GM23248 (cell line): ENCODE measurements at regions not wholly inside any gene's neighbourhood (a gene's known extent, or its start where the extent isn't known, plus 50 kb on each side); places are given as distances from the start of the nearest gene placed in this dataset.

Experiments
- DNase-seq: peaks from one replicate; pipeline ENCODE4 v3.0.0-alpha.2; 2015
- H2AFZ ChIP-seq: fragments of 200-600 bp; sonication (generic); 2 replicates; pipeline ENCODE4 v1.6.1; 2016; ENCODE audit warnings: antibody characterized with exemption
- H3F3A ChIP-seq: fragments of 200-600 bp; sonication (generic); 2 replicates; pipeline ENCODE4 v1.6.1; 2016; ENCODE audit warnings: mild to moderate bottlenecking, antibody characterized with exemption, mixed run types; ENCODE audit not compliant: insufficient read depth
- H3K27ac ChIP-seq: fragments of 200-600 bp; sonication (generic); 2 replicates; pipeline ENCODE4 v1.5.1; 2016; ENCODE audit warnings: mild to moderate bottlenecking
- H3K27me3 ChIP-seq: fragments of 200-600 bp; sonication (generic); replicated peaks from 2 replicates; pipeline ENCODE4 v1.6.1; 2016; ENCODE audit warnings: mild to moderate bottlenecking; ENCODE audit not compliant: insufficient read depth
- H3K36me3 ChIP-seq: fragments of 200-600 bp; sonication (generic); 2 replicates; pipeline ENCODE4 v1.6.1; 2016; ENCODE audit warnings: low read depth, mild to moderate bottlenecking
- H3K4me1 ChIP-seq: fragments of 200-600 bp; sonication (generic); 2 replicates; pipeline ENCODE4 v1.6.1; 2016; ENCODE audit warnings: mild to moderate bottlenecking; ENCODE audit not compliant: insufficient read depth
- H3K4me2 ChIP-seq: fragments of 200-600 bp; sonication (generic); one replicate; pipeline ENCODE4 v1.6.1; 2016; ENCODE audit warnings: mild to moderate bottlenecking; ENCODE audit not compliant: unreplicated experiment
- H3K4me3 ChIP-seq: fragments of 200-600 bp; sonication (generic); 2 replicates; pipeline ENCODE4 v1.5.1; 2016; ENCODE audit warnings: mild to moderate bottlenecking
- H3K79me2 ChIP-seq: fragments of 200-600 bp; sonication (generic); 2 replicates; pipeline ENCODE4 v1.6.1; 2016; ENCODE audit warnings: mild to moderate bottlenecking; ENCODE audit not compliant: insufficient read depth
- H3K9ac ChIP-seq: fragments of 200-600 bp; sonication (generic); 2 replicates; pipeline ENCODE4 v1.6.1; 2016; ENCODE audit warnings: mild to moderate bottlenecking
- H3K9me2 ChIP-seq: fragments of 200-600 bp; sonication (generic); 2 replicates; pipeline ENCODE4 v1.6.1; 2016; ENCODE audit warnings: mixed run types, mild to moderate bottlenecking, moderate library complexity; ENCODE audit not compliant: insufficient read depth
- H3K9me3 ChIP-seq: fragments of 200-600 bp; sonication (generic); one replicate; pipeline ENCODE4 v1.6.1; 2017; ENCODE audit warnings: low read depth
- H4K20me1 ChIP-seq: fragments of 200-600 bp; sonication (generic); 2 replicates; pipeline ENCODE4 v1.6.0; 2016; ENCODE audit not compliant: insufficient read depth
- EZH2 ChIP-seq: fragments of 200-600 bp; sonication (generic); IDR thresholded peaks from 2 replicates; pipeline ENCODE4 v1.6.1; 2018; ENCODE audit warnings: antibody characterized with exemption, mild to moderate bottlenecking; ENCODE audit not compliant: insufficient read depth, poor library complexity, severe bottlenecking
- EZH2phosphoT487 ChIP-seq: fragments of 200-600 bp; sonication (generic); IDR thresholded peaks from 2 replicates; pipeline ENCODE4 v1.6.1; 2018; ENCODE audit warnings: antibody characterized with exemption, moderate library complexity, mild to moderate bottlenecking, low read depth; ENCODE audit not compliant: insufficient read depth
- WGBS, 2 experiments: methylation state at CpG; one replicate each; pipeline ENCODE4 v1.1.6; 2015 to 2017; ENCODE audit warnings: low lambda C conversion rate in 2 of 2, low coverage in 1 of 2; ENCODE audit errors: missing lambda C conversion rate in 2 of 2; 5-methylcytosine and 5-hydroxymethylcytosine counted together
- in situ Hi-C: fragments of 300-500 bp; cut with MboI; formaldehyde crosslinking; loops from 2 replicates; pipeline ENCODE4 v1.15.0; 2020

- no peak overlapping the region for H3K9ac ChIP-seq
- in situ Hi-C loops: no loop called here
- peaks cover 11% of the 10 kb centered on the region; the same call in 1 of the 2 replicates for H3F3A ChIP-seq
- H3K4me2 ChIP-seq: no peak overlapping the region
- no peak overlapping the region for H3K4me3 ChIP-seq
- no peaks in the 10 kb centered on the region for H3K9me3 ChIP-seq
- no peaks in the 10 kb centered on the region for H3K27me3 ChIP-seq
- DNase-seq: peak; percentile 64
- peaks cover 18% of the 10 kb centered on the region for H3K4me1 ChIP-seq
- peak overlapping the region; percentile 6 for H3K27ac ChIP-seq
- H3K9me2 ChIP-seq: no peaks in the 10 kb centered on the region
- no peaks in the 10 kb centered on the region for H3K36me3 ChIP-seq
- WGBS, 2 experiments: 26 to 45% methylated on average over 2 of the region's 2 CpGs
- TF ChIP-seq EZH2phosphoT487 (no peak), EZH2 (no peak)
- no peak overlapping the region for H2AFZ ChIP-seq
- H3K79me2 ChIP-seq: no peaks in the 10 kb centered on the region
- no peaks in the 10 kb centered on the region for H4K20me1 ChIP-seq
Observed at GRCh38 chr6:74764486-74764885, 441.4 kb downstream of the COL12A1 start.

GRCh38 chr6:74762841-74763240 is 443.0 kb downstream of the COL12A1 start:
- no peak overlapping the region for H3K27ac ChIP-seq
- in situ Hi-C loops: no loop called here
- H3K9me2 ChIP-seq: no peaks in the 10 kb centered on the region
- H3K36me3 ChIP-seq: no peaks in the 10 kb centered on the region
- H2AFZ ChIP-seq: no peak overlapping the region
- H3K4me3 ChIP-seq: no peak overlapping the region
- WGBS, 2 experiments: 18 to 19% methylated on average over 2 of the region's 2 CpGs
- no peak overlapping the region for H3K9ac ChIP-seq
- no peaks in the 10 kb centered on the region for H3K27me3 ChIP-seq
- H3K9me3 ChIP-seq: no peaks in the 10 kb centered on the region
- TF ChIP-seq EZH2phosphoT487 (no peak), EZH2 (no peak)
- H3K4me2 ChIP-seq: no peak overlapping the region
- H3F3A ChIP-seq: peaks cover 11% of the 10 kb centered on the region; the same call in 1 of the 2 replicates
- H4K20me1 ChIP-seq: no peaks in the 10 kb centered on the region
- peaks cover 10% of the 10 kb centered on the region for H3K4me1 ChIP-seq
- no peaks in the 10 kb centered on the region for H3K79me2 ChIP-seq
- DNase-seq: no peak

GRCh38 chr6:74757813-74758212 is 448.0 kb downstream of the COL12A1 start:
- WGBS, 2 experiments: 39 to 58% methylated on average over 1 of the region's 1 CpG
- in situ Hi-C loops: no loop called here

DNA sequence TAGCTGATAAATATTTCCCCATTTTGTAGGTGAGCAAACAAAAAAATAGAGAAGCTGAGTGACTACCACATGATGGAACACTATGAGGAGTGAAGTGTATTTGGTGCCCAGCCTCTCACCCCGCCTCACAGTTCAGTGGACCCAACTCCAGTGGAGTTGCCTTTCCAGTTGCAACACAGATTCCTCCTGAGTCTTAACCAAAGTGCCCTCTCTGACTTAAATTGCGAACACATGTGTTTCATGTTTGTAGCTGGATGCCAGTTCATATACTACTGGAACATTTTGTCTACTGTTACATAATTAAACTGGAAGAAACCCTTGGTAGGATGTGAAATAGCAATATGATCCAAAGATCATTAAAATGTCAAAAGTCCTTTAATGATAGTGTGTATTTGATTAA is 448.9 kb downstream of the COL12A1 start:
- Histone ChIP-seq H3K4me1 (no peaks in the 10 kb centered on the region), H3K27ac (no peak overlapping the region), H3K79me2 (no peaks in the 10 kb centered on the region), H3K9me3 (no peaks in the 10 kb centered on the region), H3K27me3 (no peaks in the 10 kb centered on the region), H3K4me3 (no peak overlapping the region), H3K9ac (no peak overlapping the region), H2AFZ (no peak overlapping the region), H3K9me2 (no peaks in the 10 kb centered on the region), H3K36me3 (no peaks in the 10 kb centered on the region), H3F3A (no peaks in the 10 kb centered on the region), H3K4me2 (no peak overlapping the region), H4K20me1 (no peaks in the 10 kb centered on the region)
- 75 to 76% methylated on average over 2 of the region's 2 CpGs for WGBS, 2 experiments
- no peak for DNase-seq
- in situ Hi-C loops: no loop called here
- TF ChIP-seq EZH2 (no peak), EZH2phosphoT487 (no peak)

More at GRCh38 chr6:74757813-74758212, 448.0 kb downstream of the COL12A1 start:
- TF ChIP-seq EZH2phosphoT487 (no peak), EZH2 (no peak)
- no peak for DNase-seq
- Histone ChIP-seq H4K20me1 (no peaks in the 10 kb centered on the region), H3K36me3 (no peaks in the 10 kb centered on the region), H2AFZ (no peak overlapping the region), H3K9me3 (no peaks in the 10 kb centered on the region), H3K27me3 (no peaks in the 10 kb centered on the region), H3K4me1 (no peaks in the 10 kb centered on the region), H3K9me2 (no peaks in the 10 kb centered on the region), H3K4me2 (no peak overlapping the region), H3K9ac (no peak overlapping the region), H3K79me2 (no peaks in the 10 kb centered on the region), H3F3A (no peaks in the 10 kb centered on the region), H3K27ac (no peak overlapping the region), H3K4me3 (no peak overlapping the region)

DNA sequence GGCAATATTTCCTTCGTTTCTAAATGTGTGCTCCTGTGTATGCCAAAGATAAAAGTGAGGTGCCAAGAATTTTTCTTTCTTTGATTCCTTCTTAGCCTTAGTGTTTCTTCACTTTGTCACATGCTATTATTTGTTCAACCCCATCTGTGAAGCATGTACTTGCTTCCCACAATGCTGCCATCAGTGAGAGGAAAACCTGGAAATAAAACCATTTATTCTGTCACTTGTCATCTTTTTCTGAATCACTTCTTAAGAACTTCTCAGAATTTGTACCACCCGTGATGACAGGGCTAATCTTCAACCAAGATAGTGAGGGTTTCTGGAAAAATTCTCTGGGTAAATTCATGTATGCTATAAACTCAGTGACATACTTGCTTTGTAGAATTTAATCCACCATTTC is 450.1 kb downstream of the COL12A1 start:
- no peaks in the 10 kb centered on the region for H3K27me3 ChIP-seq
- H3K79me2 ChIP-seq: no peaks in the 10 kb centered on the region
- H3K36me3 ChIP-seq: no peaks in the 10 kb centered on the region
- H2AFZ ChIP-seq: no peak overlapping the region; the same call in 1 of the 2 replicates
- no peaks in the 10 kb centered on the region for H3F3A ChIP-seq
- no peak for DNase-seq
- no peak overlapping the region for H3K4me2 ChIP-seq
- H3K9me3 ChIP-seq: no peaks in the 10 kb centered on the region
- H3K4me3 ChIP-seq: no peak overlapping the region
- no peak overlapping the region for H3K27ac ChIP-seq
- no peaks in the 10 kb centered on the region for H4K20me1 ChIP-seq
- no peak overlapping the region for H3K9ac ChIP-seq
- in situ Hi-C loops: no loop called here
- H3K9me2 ChIP-seq: no peaks in the 10 kb centered on the region
- WGBS, 2 experiments: 31 to 35% methylated on average over 2 of the region's 2 CpGs
- no peaks in the 10 kb centered on the region for H3K4me1 ChIP-seq
- no peak for TF ChIP-seq EZH2phosphoT487
- TF ChIP-seq EZH2: no peak
